ENCODE measurements at regions not wholly inside any gene's neighbourhood (a gene's known extent, or its start where the extent isn't known, plus 50 kb on each side); places are given as distances from the start of the nearest gene placed in this dataset.

DNA sequence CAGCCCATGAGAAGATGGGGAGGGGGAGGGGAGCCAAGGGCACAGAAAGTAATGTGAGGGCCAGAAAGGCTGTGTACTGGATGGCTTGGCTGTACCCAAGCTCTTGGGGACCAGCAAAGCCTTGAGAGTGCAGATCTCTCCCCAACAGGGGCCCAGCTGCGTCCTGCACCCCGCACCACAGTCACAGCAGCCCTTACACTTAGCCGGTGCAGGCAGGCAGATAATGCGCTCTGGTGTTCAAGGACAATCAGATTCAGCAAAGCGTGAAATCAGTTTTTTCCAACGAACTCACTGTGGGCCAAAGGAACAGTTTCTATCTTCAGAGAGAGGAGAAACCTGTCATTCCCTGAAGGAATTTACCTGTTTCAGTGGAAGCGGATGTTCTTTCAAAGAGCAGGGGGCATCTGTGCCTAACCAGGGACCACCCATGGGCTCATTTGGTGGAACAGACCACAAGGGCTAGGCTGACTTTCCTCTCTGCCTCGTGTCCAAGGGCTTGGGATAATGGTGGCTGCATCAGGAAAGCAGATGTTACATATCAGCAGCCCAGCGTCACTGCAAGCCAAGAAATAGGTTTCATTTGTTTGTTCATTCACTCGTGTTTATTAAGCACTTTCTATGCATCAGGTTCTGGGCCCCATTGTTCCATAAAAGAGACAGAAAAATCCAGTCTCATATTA, 81.2 kb upstream of the SPON1 start:
- Histone ChIP-seq H3K27me3 (ENCODE audit: low read depth) (no peaks in the 10 kb centered on the region), H3K36me3 (replicated peaks) (no peaks in the 10 kb centered on the region), H3K9me3 (no peaks in the 10 kb centered on the region), H3K4me3 (no peak overlapping the region), H3K4me1 (no peaks in the 10 kb centered on the region)
- DNase-seq (ENCODE audit: low spot score in 2 of 2) = no peak
- in situ Hi-C loops (cut with MboI; ENCODE audit: low sequenced_read_pairs) = no loop called here

GRCh38 chr11:13883042-13883441, 79.5 kb upstream of the SPON1 start:
- Histone ChIP-seq H3K4me1 (no peaks in the 10 kb centered on the region), H3K9me3 (no peaks in the 10 kb centered on the region), H3K27me3 (ENCODE audit: low read depth) (no peaks in the 10 kb centered on the region), H3K36me3 (replicated peaks) (no peaks in the 10 kb centered on the region), H3K4me3 (no peak overlapping the region)
- in situ Hi-C loops (cut with MboI; ENCODE audit: low sequenced_read_pairs) = no loop called here
- no peak for DNase-seq (ENCODE audit: low spot score in 2 of 2)

DNA sequence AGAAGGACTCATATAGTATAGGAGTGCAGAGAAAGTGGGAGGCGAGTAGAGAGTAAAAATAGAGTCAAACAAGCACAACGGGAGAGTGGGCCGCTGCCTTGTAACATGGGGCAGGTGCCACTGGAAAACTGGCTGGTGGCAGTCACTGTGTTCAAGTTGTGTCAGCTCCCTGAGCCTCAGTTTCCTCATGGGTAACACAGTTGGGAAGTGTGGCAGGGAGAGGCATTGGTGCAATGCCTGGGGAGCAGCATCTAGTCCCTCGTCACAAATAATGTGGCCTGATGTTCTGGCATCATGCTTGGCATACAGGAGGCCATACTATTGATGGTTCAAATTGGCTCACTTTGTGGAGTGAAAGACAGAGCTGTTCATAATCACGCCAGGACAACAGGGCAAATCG, 78.9 kb upstream of the SPON1 start:
- in situ Hi-C loops (cut with MboI; ENCODE audit: low sequenced_read_pairs) = no loop called here
- no peaks in the 10 kb centered on the region for H3K9me3 ChIP-seq

GRCh38 chr11:13884158-13884799, 78.2 kb upstream of the SPON1 start:
- DNase-seq (ENCODE audit: low spot score in 2 of 2) = no peak
- Histone ChIP-seq H3K9me3 (no peaks in the 10 kb centered on the region), H3K4me3 (no peak overlapping the region), H3K36me3 (replicated peaks) (no peaks in the 10 kb centered on the region), H3K27me3 (ENCODE audit: low read depth) (no peaks in the 10 kb centered on the region), H3K4me1 (no peaks in the 10 kb centered on the region)
- in situ Hi-C loops (cut with MboI; ENCODE audit: low sequenced_read_pairs) = no loop called here

More for the DNA sequence above, 78.9 kb upstream of the SPON1 start:
- no peak for DNase-seq (ENCODE audit: low spot score in 2 of 2)
- no peaks in the 10 kb centered on the region for H3K27me3 ChIP-seq (ENCODE audit: low read depth)
- H3K4me3 ChIP-seq = no peak overlapping the region
- no peaks in the 10 kb centered on the region for H3K4me1 ChIP-seq
- H3K36me3 ChIP-seq (replicated peaks) = no peaks in the 10 kb centered on the region

- Histone ChIP-seq H3K9me3 (no peaks in the 10 kb centered on the region), H3K4me1 (no peaks in the 10 kb centered on the region), H3K27me3 (ENCODE audit: low read depth) (no peaks in the 10 kb centered on the region), H3K4me3 (no peak overlapping the region), H3K36me3 (replicated peaks) (no peaks in the 10 kb centered on the region)
- in situ Hi-C loops (cut with MboI; ENCODE audit: low sequenced_read_pairs) = no loop called here
- DNase-seq (ENCODE audit: low spot score in 2 of 2) = no peak
Measured at GRCh38 chr11:13885083-13885482, 77.4 kb upstream of the SPON1 start.

- no peak for DNase-seq (ENCODE audit: low spot score in 2 of 2)
- in situ Hi-C loops (cut with MboI; ENCODE audit: low sequenced_read_pairs) = no loop called here
- Histone ChIP-seq H3K36me3 (replicated peaks) (no peaks in the 10 kb centered on the region), H3K4me3 (no peak overlapping the region), H3K4me1 (no peaks in the 10 kb centered on the region), H3K9me3 (no peaks in the 10 kb centered on the region), H3K27me3 (ENCODE audit: low read depth) (no peaks in the 10 kb centered on the region)
Measured at GRCh38 chr11:13889552-13890249, 72.8 kb upstream of the SPON1 start.

DNA sequence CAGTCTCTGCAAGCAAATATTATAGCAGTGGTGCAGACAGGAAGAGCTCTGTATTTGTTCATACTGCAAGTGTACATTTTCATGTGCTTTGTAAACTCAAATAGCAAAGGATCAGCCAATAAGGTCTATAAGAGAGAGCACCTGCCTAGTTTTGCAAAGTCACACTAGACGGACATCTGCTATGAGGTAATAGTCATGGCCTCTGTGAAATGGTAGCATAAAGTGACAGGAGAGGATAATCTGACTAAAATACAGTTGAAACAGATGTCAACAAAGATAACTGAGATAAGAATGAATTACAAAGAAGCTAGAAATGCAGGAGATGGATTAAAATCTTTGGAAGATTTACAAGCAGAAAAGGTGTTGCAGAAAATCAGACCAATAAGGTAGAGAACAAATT, 70.6 kb upstream of the SPON1 start:
- no peaks in the 10 kb centered on the region for H3K4me1 ChIP-seq
- H3K27me3 ChIP-seq (ENCODE audit: low read depth) = no peaks in the 10 kb centered on the region
- no peaks in the 10 kb centered on the region for H3K36me3 ChIP-seq (replicated peaks)
- no peaks in the 10 kb centered on the region for H3K9me3 ChIP-seq
- H3K4me3 ChIP-seq = no peak overlapping the region
- DNase-seq (ENCODE audit: low spot score in 2 of 2) = no peak
- in situ Hi-C loops (cut with MboI; ENCODE audit: low sequenced_read_pairs) = no loop called here

DNA sequence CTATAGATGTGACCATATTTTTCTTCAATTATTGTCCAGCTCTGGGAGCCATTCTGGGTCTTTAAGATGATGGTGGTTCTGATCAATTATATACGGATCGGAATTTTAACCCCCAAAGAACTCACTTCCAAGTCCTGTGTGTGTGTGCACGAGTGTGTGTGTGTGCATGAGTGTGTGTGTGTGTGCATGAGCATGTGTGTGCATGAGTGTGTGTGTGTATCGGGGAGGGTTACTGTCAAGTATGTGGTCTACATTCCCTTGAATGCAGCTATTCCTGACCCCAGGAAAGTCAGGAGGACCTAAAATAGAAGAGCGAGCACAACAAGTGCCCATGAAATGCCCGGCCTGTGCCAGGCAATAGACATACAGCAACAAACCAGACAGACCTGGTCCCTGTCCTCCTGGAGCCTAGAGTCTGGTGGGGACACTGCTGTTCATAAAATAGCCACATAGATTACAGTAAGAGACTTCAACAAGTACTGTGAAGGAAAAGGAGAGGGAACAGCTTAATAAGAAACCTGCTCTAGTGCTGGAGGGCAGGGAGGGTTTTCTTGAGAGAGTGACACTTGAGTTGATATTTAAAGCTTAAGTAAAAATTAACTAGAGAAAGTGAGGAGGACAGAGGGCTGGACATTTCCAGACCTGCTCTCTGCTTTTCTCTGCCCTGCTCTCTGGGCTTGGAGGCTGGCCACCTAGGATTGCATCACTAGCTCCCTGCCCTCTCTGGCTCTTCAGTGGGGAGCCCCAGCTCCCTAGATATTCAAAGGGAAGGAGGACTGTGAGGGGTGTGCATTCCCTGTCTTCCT, 66.1 kb upstream of the SPON1 start:
- no peaks in the 10 kb centered on the region for H3K27me3 ChIP-seq (ENCODE audit: low read depth)
- no peaks in the 10 kb centered on the region for H3K36me3 ChIP-seq (replicated peaks)
- no peaks in the 10 kb centered on the region for H3K9me3 ChIP-seq
- H3K4me3 ChIP-seq = no peak overlapping the region
- H3K4me1 ChIP-seq = no peaks in the 10 kb centered on the region
- in situ Hi-C loops (cut with MboI; ENCODE audit: low sequenced_read_pairs) = no loop called here
- no peak for DNase-seq (ENCODE audit: low spot score in 2 of 2)

DNA sequence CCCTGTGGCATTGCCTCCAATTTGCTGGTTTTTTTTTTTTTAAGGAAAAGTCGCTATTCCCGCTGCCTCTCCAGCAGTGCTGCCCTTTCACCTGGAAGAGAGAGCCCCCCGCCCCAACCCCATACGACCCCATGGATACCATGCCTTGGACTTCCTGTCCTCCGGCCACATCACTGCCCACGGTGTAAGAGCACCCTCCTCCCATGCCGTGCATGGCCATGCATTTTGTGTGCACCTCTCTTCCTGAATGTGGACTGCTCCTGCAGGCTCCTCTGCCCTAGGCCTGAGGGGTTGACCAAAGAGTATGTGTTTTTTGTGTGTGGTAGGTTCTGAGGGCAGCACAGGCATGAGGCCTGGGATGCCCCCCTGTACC, 65.6 kb upstream of the SPON1 start:
- in situ Hi-C loops (cut with MboI; ENCODE audit: low sequenced_read_pairs) = no loop called here
- Histone ChIP-seq H3K27me3 (ENCODE audit: low read depth) (no peaks in the 10 kb centered on the region), H3K4me3 (no peak overlapping the region), H3K4me1 (no peaks in the 10 kb centered on the region), H3K36me3 (replicated peaks) (no peaks in the 10 kb centered on the region), H3K9me3 (no peaks in the 10 kb centered on the region)
- DNase-seq (ENCODE audit: low spot score in 2 of 2) = no peak

- Histone ChIP-seq H3K4me1 (no peaks in the 10 kb centered on the region), H3K9me3 (no peaks in the 10 kb centered on the region), H3K27me3 (ENCODE audit: low read depth) (no peaks in the 10 kb centered on the region), H3K36me3 (replicated peaks) (no peaks in the 10 kb centered on the region), H3K4me3 (no peak overlapping the region)
- in situ Hi-C loops (cut with MboI; ENCODE audit: low sequenced_read_pairs) = no loop called here
- no peak for DNase-seq (ENCODE audit: low spot score in 2 of 2)
Measured at GRCh38 chr11:13897646-13898276, 64.8 kb upstream of the SPON1 start.

DNA sequence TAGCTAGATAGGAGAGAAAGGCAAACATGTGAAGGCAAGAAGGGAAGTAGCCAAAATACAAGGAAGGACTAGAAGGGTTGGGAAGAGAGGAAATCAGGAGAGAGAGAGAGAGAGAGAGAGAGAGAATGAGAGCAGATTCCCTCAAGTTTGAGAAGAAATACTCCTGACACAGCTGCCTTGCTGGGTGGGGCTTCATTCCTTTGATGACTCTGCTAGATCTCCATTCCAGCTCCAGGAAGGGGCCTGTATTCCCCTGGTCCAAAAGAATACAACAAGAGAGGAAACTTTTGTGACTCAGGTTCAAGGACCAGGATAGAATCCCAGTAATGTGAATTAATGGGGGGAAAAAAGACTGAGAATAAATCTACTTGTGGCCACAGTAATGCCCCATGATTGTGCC, 62.9 kb upstream of the SPON1 start:
- H3K27me3 ChIP-seq (ENCODE audit: low read depth) = no peaks in the 10 kb centered on the region
- no peaks in the 10 kb centered on the region for H3K36me3 ChIP-seq (replicated peaks)
- H3K4me1 ChIP-seq = no peaks in the 10 kb centered on the region
- no peaks in the 10 kb centered on the region for H3K9me3 ChIP-seq
- H3K4me3 ChIP-seq = no peak overlapping the region
- in situ Hi-C loops (cut with MboI; ENCODE audit: low sequenced_read_pairs) = no loop called here
- no peak for DNase-seq (ENCODE audit: low spot score in 2 of 2)

- in situ Hi-C loops (cut with MboI; ENCODE audit: low sequenced_read_pairs) = no loop called here
- DNase-seq (ENCODE audit: low spot score in 2 of 2) = no peak
- H3K36me3 ChIP-seq (replicated peaks) = no peaks in the 10 kb centered on the region
Measured at GRCh38 chr11:13902523-13902922, 60.0 kb upstream of the SPON1 start.

DNA sequence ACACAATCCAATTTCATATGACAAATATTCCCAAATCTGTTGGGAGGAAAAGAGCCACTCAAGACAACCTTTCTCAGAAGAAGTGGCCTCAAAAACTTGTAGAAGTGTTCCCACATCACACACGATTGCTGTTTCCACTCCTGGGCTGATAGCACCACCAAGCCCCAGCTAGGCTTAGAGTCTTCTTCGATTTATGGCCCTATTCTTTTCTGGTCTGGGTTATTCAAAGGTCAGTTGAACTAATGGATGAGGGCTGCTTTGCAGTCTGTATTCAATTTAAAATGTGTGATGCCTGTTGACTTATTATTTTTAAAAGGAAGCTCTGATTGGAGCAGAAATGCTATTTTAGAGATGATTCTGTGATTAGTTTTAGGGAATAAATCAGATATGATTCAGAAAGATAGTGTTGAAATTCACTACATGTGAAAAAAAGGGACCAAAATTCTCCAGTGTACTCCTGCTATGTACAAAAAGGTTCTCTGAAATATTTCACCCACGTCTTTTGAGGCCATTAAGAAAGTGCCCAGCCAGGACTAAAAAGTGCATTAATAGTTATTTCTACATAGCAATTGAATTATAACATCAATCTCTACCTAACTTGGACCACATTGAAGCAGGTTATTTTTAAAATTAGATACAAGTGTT, 57.3 kb upstream of the SPON1 start:
- Histone ChIP-seq H3K36me3 (replicated peaks) (no peaks in the 10 kb centered on the region), H3K4me1 (no peaks in the 10 kb centered on the region), H3K27me3 (ENCODE audit: low read depth) (no peaks in the 10 kb centered on the region), H3K4me3 (no peak overlapping the region), H3K9me3 (no peaks in the 10 kb centered on the region)
- DNase-seq (ENCODE audit: low spot score in 2 of 2) = no peak
- in situ Hi-C loops (cut with MboI; ENCODE audit: low sequenced_read_pairs) = no loop called here

More at GRCh38 chr11:13902523-13902922, 60.0 kb upstream of the SPON1 start:
- Histone ChIP-seq H3K4me1 (no peaks in the 10 kb centered on the region), H3K27me3 (ENCODE audit: low read depth) (no peaks in the 10 kb centered on the region), H3K9me3 (no peaks in the 10 kb centered on the region), H3K4me3 (no peak overlapping the region)

All from HAP-1 (cell line).